Right lobe of liver (tissue), 6 donors: ENCODE measurements at regions not wholly inside any gene's neighbourhood (a gene's known extent, or its start where the extent isn't known, plus 50 kb on each side); places are given as distances from the start of the nearest gene placed in this dataset.

Source experiments
- ATAC-seq, 4 donors: fragments of 200-7000 bp; cut with Tn5 transposase; one replicate each; pipeline ENCODE4 v1.9.1; 2020; ENCODE audit warnings: mild to moderate bottlenecking in 4 of 4, moderate library complexity in 4 of 4
- DNase-seq, 3 donors: peaks; one replicate each; pipeline ENCODE4 v3.0.0-alpha.2; 2020
- H3K27ac ChIP-seq, 3 donors: fragments of 200-600 bp; one replicate each; pipeline ENCODE4 v1.8.0; 2022
- H3K27me3 ChIP-seq, 2 donors: fragments of 200-600 bp; one replicate each; pipeline ENCODE4 v1.8.0; 2022
- H3K36me3 ChIP-seq, 4 donors: fragments of 200-600 bp; sonication (generic) in 1 of 4; one replicate each; pipeline versions ENCODE4 v1.5.1 to v1.8.0; 2017 to 2022; ENCODE audit warnings: control low read depth in 1 of 4
- H3K4me1 ChIP-seq, 4 donors: fragments of 200-600 bp; sonication (generic) in 1 of 4; one replicate each; pipeline versions ENCODE4 v1.5.1 to v1.8.0; 2017 to 2022; ENCODE audit warnings: control low read depth in 1 of 4
- H3K4me3 ChIP-seq, 3 donors: fragments of 200-600 bp; one replicate each; pipeline ENCODE4 v1.8.0; 2022
- H3K9me3 ChIP-seq, 4 donors: fragments of 200-600 bp; sonication (generic) in 1 of 4; one replicate each; pipeline versions ENCODE4 v1.5.1 to v1.8.0; 2017 to 2022; ENCODE audit warnings: control low read depth in 1 of 4
- POLR2A ChIP-seq: fragments of 450-650 bp; IDR thresholded peaks from one replicate; pipeline ENCODE4 v1.6.1; 2017; ENCODE audit warnings: antibody characterized with exemption, mild to moderate bottlenecking
- WGBS: methylation state at CpG from one replicate; pipeline ENCODE4 v1.1.6; 2018; ENCODE audit warnings: low coverage, low lambda C conversion rate; ENCODE audit not compliant: insufficient coverage; ENCODE audit errors: missing lambda C conversion rate; 5-methylcytosine and 5-hydroxymethylcytosine counted together
- intact Hi-C, 2 donors: fragments of 100-400 bp; cut with DNase I; formaldehyde crosslinking; loops; one replicate each; pipeline versions ENCODE4 v1.11.2 to v1.14.1; 2022
- TF ChIP-seq, protein P1 (sequence below), 4 donors: fragments of 200-600 bp in 3 of 4; fragments of 450-650 bp in 1 of 4; IDR thresholded peaks; one replicate each; pipeline versions ENCODE4 v1.5.1 to v1.8.0; 2016 to 2022; ENCODE audit warnings: antibody characterized with exemption in 4 of 4, mild to moderate bottlenecking in 2 of 4
- donor health status: DM: no; HTN: yes; CAD: no.
- donor health status: DM: no; HTN: no; CAD: no.
- donor health status: DM: no; HTN: no; CAD: no.
- donor health status: DM: no; HTN: yes; CAD: no.
- donor health status: DM: no; HTN: yes; CAD: no.

DNA sequence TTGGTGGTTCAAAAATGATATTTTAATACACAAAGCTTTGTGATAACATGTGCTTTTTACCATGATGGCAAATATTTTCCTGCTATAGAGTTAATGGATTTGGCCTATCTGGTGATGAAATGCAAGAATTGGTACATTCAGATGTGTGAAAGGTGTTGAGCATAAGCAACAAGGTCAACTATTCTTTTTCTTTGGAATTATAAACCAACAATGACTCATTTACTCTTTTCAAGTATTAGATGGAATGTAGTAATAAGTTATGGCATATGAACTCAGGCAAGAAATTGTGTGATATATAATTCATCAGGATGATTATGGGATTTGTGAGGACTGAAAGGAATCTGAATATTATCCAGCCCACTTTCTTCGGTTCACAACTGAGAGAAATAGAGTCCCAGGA, 471.4 kb downstream of the ETNK1 start:
- no peak for TF ChIP-seq POLR2A
- TF ChIP-seq, protein P1, sequence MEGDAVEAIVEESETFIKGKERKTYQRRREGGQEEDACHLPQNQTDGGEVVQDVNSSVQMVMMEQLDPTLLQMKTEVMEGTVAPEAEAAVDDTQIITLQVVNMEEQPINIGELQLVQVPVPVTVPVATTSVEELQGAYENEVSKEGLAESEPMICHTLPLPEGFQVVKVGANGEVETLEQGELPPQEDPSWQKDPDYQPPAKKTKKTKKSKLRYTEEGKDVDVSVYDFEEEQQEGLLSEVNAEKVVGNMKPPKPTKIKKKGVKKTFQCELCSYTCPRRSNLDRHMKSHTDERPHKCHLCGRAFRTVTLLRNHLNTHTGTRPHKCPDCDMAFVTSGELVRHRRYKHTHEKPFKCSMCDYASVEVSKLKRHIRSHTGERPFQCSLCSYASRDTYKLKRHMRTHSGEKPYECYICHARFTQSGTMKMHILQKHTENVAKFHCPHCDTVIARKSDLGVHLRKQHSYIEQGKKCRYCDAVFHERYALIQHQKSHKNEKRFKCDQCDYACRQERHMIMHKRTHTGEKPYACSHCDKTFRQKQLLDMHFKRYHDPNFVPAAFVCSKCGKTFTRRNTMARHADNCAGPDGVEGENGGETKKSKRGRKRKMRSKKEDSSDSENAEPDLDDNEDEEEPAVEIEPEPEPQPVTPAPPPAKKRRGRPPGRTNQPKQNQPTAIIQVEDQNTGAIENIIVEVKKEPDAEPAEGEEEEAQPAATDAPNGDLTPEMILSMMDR (IDR thresholded peaks at IDR 0.05), result no peak
- intact Hi-C loops, result no loop called here
- DNase-seq, result no peak
- no peak overlapping the region for H3K4me3 ChIP-seq
- no peaks in the 10 kb centered on the region for H3K36me3 ChIP-seq
- H3K4me1 ChIP-seq, result no peaks in the 10 kb centered on the region
- no peak overlapping the region for H3K27ac ChIP-seq
- WGBS, result 50% methylated on average over 1 of the region's 1 CpG
- no peaks in the 10 kb centered on the region for H3K27me3 ChIP-seq
- no peak for ATAC-seq
- no peaks in the 10 kb centered on the region for H3K9me3 ChIP-seq

DNA sequence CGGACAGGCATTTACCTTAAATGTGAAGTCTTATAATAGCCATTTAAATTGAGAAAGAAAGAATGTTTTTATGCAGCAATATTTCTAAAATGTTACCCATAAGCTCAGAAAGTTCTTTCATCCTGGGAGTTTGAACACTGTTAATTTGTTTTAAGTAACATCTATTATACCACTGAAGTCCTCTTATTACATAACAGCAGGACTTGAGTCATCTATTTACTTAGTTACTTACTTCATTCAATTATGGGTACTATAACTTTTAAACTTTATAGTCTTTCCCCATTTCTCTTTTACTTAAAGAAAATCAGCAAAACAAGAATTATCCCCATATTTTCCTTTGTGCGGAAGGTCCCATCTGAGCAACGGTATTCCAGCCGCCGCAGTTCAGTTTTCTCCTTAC, 473.1 kb downstream of the ETNK1 start:
- no peaks in the 10 kb centered on the region for H3K36me3 ChIP-seq

DNA sequence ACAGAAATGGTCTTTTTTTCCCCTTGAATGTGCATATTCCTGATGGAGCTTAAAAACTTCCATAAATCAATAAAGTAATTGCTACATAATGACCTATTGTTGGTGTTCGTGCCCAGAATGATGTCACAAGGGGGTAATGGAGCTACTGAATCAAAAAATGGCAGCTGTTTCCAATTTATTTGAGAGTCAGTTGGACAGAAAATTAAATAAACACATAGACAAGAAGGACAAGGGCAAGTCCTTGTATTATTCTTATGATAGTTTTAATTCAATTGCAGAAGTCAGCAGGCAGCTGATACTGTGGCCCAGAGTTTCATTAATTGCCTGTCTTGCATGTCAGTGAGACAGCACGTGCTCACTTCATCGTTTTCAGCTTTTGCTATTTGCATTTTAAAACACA, 473.5 kb downstream of the ETNK1 start:
- WGBS, result 44% methylated on average over 3 of the region's 3 CpGs

More for the DNA sequence above, 473.1 kb downstream of the ETNK1 start:
- H3K9me3 ChIP-seq, result no peaks in the 10 kb centered on the region
- intact Hi-C loops, result no loop called here
- no peak for TF ChIP-seq POLR2A
- TF ChIP-seq, protein P1 (IDR thresholded peaks at IDR 0.05), result no peak
- DNase-seq, result no peak
- no peaks in the 10 kb centered on the region for H3K4me1 ChIP-seq
- WGBS, result 82% methylated on average over 5 of the region's 5 CpGs
- no peak overlapping the region for H3K4me3 ChIP-seq
- no peaks in the 10 kb centered on the region for H3K27me3 ChIP-seq
- ATAC-seq, result no peak
- no peak overlapping the region for H3K27ac ChIP-seq

DNA sequence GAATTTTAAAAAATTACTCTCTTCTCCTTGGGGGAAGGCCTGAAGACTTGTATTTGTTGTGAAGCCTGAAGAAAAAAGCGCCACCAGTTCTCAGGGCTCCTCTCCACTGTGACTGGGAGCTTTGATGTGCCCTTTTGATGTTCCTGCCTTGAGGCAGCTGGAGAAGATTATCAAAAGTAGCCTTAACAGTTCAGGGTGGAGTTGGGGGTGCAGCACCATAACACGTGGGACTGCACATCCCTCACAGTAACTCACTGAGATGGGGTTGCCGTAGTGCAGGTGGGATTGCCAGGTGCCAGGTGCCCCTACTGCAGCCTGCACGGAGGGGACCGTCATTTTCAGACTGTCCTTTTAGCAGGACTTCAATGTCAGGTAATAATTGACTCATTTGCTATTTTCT, 474.1 kb downstream of the ETNK1 start:
- 60% methylated on average over 3 of the region's 5 CpGs for WGBS
- Histone ChIP-seq H3K9me3 (no peaks in the 10 kb centered on the region), H3K4me1 (no peaks in the 10 kb centered on the region), H3K27me3 (no peaks in the 10 kb centered on the region), H3K27ac (no peak overlapping the region), H3K36me3 (no peaks in the 10 kb centered on the region), H3K4me3 (no peak overlapping the region)
- intact Hi-C loops, result no loop called here
- DNase-seq (no peak), ATAC-seq (no peak)
- TF ChIP-seq, protein P1 (IDR thresholded peaks at IDR 0.05), result no peak
- TF ChIP-seq POLR2A, result no peak

More for the DNA sequence above, 473.5 kb downstream of the ETNK1 start:
- DNase-seq, result no peak
- no peaks in the 10 kb centered on the region for H3K36me3 ChIP-seq
- no peak for TF ChIP-seq POLR2A
- TF ChIP-seq, protein P1 (IDR thresholded peaks at IDR 0.05), result no peak
- no peaks in the 10 kb centered on the region for H3K27me3 ChIP-seq
- intact Hi-C loops, result no loop called here
- H3K4me3 ChIP-seq, result no peak overlapping the region
- H3K9me3 ChIP-seq, result no peaks in the 10 kb centered on the region
- no peak for ATAC-seq
- H3K27ac ChIP-seq, result no peak overlapping the region
- no peaks in the 10 kb centered on the region for H3K4me1 ChIP-seq

DNA sequence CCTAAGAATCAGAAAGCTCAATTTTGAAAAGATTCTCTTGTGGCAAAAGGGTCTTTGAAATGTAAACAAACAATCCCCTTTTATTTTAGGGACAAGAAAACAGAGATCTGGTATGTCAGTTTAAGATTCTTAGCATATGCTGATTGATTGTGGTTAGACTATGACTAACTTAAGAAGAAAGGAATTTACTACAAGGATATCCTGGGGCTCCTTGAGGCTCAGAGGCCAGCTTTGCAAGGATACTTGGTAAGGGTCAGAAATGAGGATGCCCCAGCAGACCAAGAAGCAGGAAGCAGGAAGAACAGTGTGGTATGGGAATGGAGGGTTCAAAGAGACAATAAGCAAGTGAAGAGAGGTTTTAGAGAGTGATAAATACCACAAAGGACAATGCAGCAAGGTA, 474.6 kb downstream of the ETNK1 start:
- no peak overlapping the region for H3K27ac ChIP-seq
- no peak for DNase-seq
- ATAC-seq, result no peak
- H3K36me3 ChIP-seq, result no peaks in the 10 kb centered on the region
- H3K4me1 ChIP-seq, result no peaks in the 10 kb centered on the region
- no peak overlapping the region for H3K4me3 ChIP-seq
- no peaks in the 10 kb centered on the region for H3K27me3 ChIP-seq
- H3K9me3 ChIP-seq, result no peaks in the 10 kb centered on the region
- TF ChIP-seq POLR2A, result no peak
- TF ChIP-seq, protein P1 (IDR thresholded peaks at IDR 0.05), result no peak
- intact Hi-C loops, result no loop called here
